H9 (cell line): ENCODE measurements at regions not wholly inside any gene's neighbourhood (a gene's known extent, or its start where the extent isn't known, plus 50 kb on each side); places are given as distances from the start of the nearest gene placed in this dataset.

Experiments used
- DNase-seq: peaks from one replicate; pipeline ENCODE4 v3.0.0-alpha.2; 2017
- H2AFZ ChIP-seq: one replicate; pipeline ENCODE4 v1.6.1; 2013; ENCODE audit warnings: mild to moderate bottlenecking, low read length, control low read depth, moderate library complexity
- H2AK5ac ChIP-seq: 2 replicates; pipeline ENCODE4 v1.6.1; 2013; ENCODE audit warnings: low read length, control low read depth, mixed read lengths; ENCODE audit not compliant: insufficient read length
- H2BK120ac ChIP-seq: one replicate; pipeline ENCODE4 v1.6.1; 2013; ENCODE audit warnings: low read depth, mild to moderate bottlenecking, low read length, control low read depth, inconsistent platforms; ENCODE audit not compliant: poor library complexity, severe bottlenecking
- H2BK12ac ChIP-seq: 2 replicates; pipeline ENCODE4 v1.6.1; 2013; ENCODE audit warnings: low read length, control low read depth, mixed read lengths, low read depth; ENCODE audit not compliant: insufficient read length
- H2BK15ac ChIP-seq: 2 replicates; pipeline ENCODE4 v1.6.1; 2013; ENCODE audit warnings: low read depth, low read length, control low read depth
- H2BK20ac ChIP-seq: one replicate; pipeline ENCODE4 v1.6.1; 2013; ENCODE audit warnings: low read depth, mild to moderate bottlenecking, low read length, control low read depth, inconsistent platforms; ENCODE audit not compliant: poor library complexity, severe bottlenecking
- H2BK5ac ChIP-seq: 2 replicates; pipeline ENCODE4 v1.6.1; 2013; ENCODE audit warnings: low read length, control low read depth, mixed read lengths; ENCODE audit not compliant: insufficient read length
- H3K14ac ChIP-seq: 2 replicates; pipeline ENCODE4 v1.6.1; 2013; ENCODE audit warnings: low read length, control low read depth; ENCODE audit not compliant: insufficient read depth
- H3K18ac ChIP-seq: 2 replicates; pipeline ENCODE4 v1.6.1; 2013; ENCODE audit warnings: low read depth, mild to moderate bottlenecking, mixed read lengths, low read length, control low read depth; ENCODE audit not compliant: insufficient read length
- H3K23ac ChIP-seq: 2 replicates; pipeline ENCODE4 v1.6.1; 2013; ENCODE audit warnings: low read length, control low read depth, mixed read lengths, low read depth; ENCODE audit not compliant: insufficient read length
- H3K23me2 ChIP-seq: 2 replicates; pipeline ENCODE4 v1.6.1; 2013; ENCODE audit warnings: low read depth, mild to moderate bottlenecking, mixed read lengths, low read length, control low read depth; ENCODE audit not compliant: insufficient read length, poor library complexity, severe bottlenecking
- H3K27ac ChIP-seq: 2 replicates; pipeline ENCODE4 v1.5.1; 2013; ENCODE audit warnings: low read length, control low read depth, mixed read lengths, low read depth; ENCODE audit not compliant: insufficient read length
- H3K27me3 ChIP-seq: 2 replicates; pipeline ENCODE4 v1.6.1; 2013; ENCODE audit warnings: low read length, control low read depth, inconsistent platforms; ENCODE audit not compliant: insufficient read depth
- H3K4ac ChIP-seq: 2 replicates; pipeline ENCODE4 v1.6.1; 2013; ENCODE audit warnings: low read depth, mild to moderate bottlenecking, control low read depth, inconsistent platforms, low read length, moderate library complexity
- H3K4me1 ChIP-seq: 2 replicates; pipeline ENCODE4 v1.6.1; 2013; ENCODE audit warnings: low read length, control low read depth, inconsistent platforms; ENCODE audit not compliant: insufficient read depth
- H3K4me2 ChIP-seq: 2 replicates; pipeline ENCODE4 v1.6.1; 2013; ENCODE audit warnings: low read length, control low read depth, mixed read lengths; ENCODE audit not compliant: insufficient read length, insufficient read depth
- H3K56ac ChIP-seq: 2 replicates; pipeline ENCODE4 v1.6.1; 2013; ENCODE audit warnings: low read depth, mild to moderate bottlenecking, mixed read lengths, low read length, control low read depth; ENCODE audit not compliant: insufficient read length
- H3K79me1 ChIP-seq: 2 replicates; pipeline ENCODE4 v1.6.1; 2013; ENCODE audit warnings: low read depth, mild to moderate bottlenecking, moderate library complexity, low read length, control low read depth, inconsistent platforms; ENCODE audit not compliant: insufficient read depth, poor library complexity, severe bottlenecking
- H3K79me2 ChIP-seq: 2 replicates; pipeline ENCODE4 v1.6.1; 2013; ENCODE audit warnings: low read length, control low read depth, inconsistent platforms; ENCODE audit not compliant: insufficient read depth
- H3K9ac ChIP-seq: 2 replicates; pipeline ENCODE4 v1.6.1; 2013; ENCODE audit warnings: low read length, control low read depth, mixed read lengths; ENCODE audit not compliant: insufficient read length; ENCODE audit errors: extremely low read depth
- H3K9me3 ChIP-seq: one replicate; pipeline ENCODE4 v1.6.1; 2013; ENCODE audit warnings: low read depth, low read length, inconsistent platforms; ENCODE audit not compliant: control insufficient read depth
- H3T11ph ChIP-seq: one replicate; pipeline ENCODE4 v1.6.1; 2013; ENCODE audit warnings: mild to moderate bottlenecking, low read length, control low read depth, inconsistent platforms
- H4K20me1 ChIP-seq: one replicate; pipeline ENCODE4 v1.6.1; 2013; ENCODE audit not compliant: control insufficient read depth, insufficient read length, insufficient read depth
- H4K5ac ChIP-seq: 2 replicates; pipeline ENCODE4 v1.6.1; 2013; ENCODE audit warnings: low read depth, mild to moderate bottlenecking, mixed read lengths, low read length, control low read depth; ENCODE audit not compliant: insufficient read length
- H4K8ac ChIP-seq: replicated peaks from 2 replicates; pipeline ENCODE4 v1.6.1; 2013; ENCODE audit warnings: low read length, control low read depth, mixed read lengths, low read depth; ENCODE audit not compliant: insufficient read length
- H4K91ac ChIP-seq: 2 replicates; pipeline ENCODE4 v1.6.1; 2013; ENCODE audit warnings: low read depth, mild to moderate bottlenecking, moderate library complexity, mixed read lengths, low read length, control low read depth; ENCODE audit not compliant: insufficient read length
- H3K27ac Mint-ChIP-seq, 3 experiments: 2 replicates in 2 of 3; 3 replicates in 1 of 3; pipeline ENCODE4 v1.8.0; 2020 to 2021; ENCODE audit warnings: mixed read lengths in 3 of 3, mild to moderate bottlenecking in 1 of 3, moderate library complexity in 1 of 3
- H3K27me3 Mint-ChIP-seq: 2 replicates; pipeline ENCODE4 v1.8.0; 2021; ENCODE audit warnings: low read depth, mild to moderate bottlenecking, moderate library complexity, mixed read lengths
- H3K36me3 Mint-ChIP-seq, 3 experiments: 2 replicates in 2 of 3; 3 replicates in 1 of 3; pipeline ENCODE4 v1.8.0; 2020 to 2021; ENCODE audit warnings: low read depth in 3 of 3, mixed read lengths in 3 of 3; ENCODE audit not compliant: insufficient read depth in 1 of 3
- H3K4me1 Mint-ChIP-seq, 2 experiments: 2 replicates each; pipeline ENCODE4 v1.8.0; 2020; ENCODE audit warnings: mixed read lengths in 2 of 2
- H3K4me3 Mint-ChIP-seq, 2 experiments: 2 replicates in 1 of 2; 3 replicates in 1 of 2; pipeline ENCODE4 v1.8.0; 2020 to 2021; ENCODE audit warnings: mild to moderate bottlenecking in 2 of 2, mixed read lengths in 2 of 2, moderate library complexity in 1 of 2
- H3K9me3 Mint-ChIP-seq, 2 experiments: 2 replicates in 1 of 2; 3 replicates in 1 of 2; pipeline ENCODE4 v1.8.0; 2020; ENCODE audit warnings: mild to moderate bottlenecking in 2 of 2, mixed read lengths in 2 of 2, moderate library complexity in 1 of 2
- WGBS: extraction: QIAGEN DNeasy Blood & Tissue Kit; methylation state at CpG from one replicate; pipeline ENCODE4 v1.1.7; 2013; ENCODE audit warnings: missing lambda C conversion rate, low lambda C conversion rate, mixed read lengths; ENCODE audit not compliant: insufficient read length; ENCODE audit errors: extremely low coverage; 5-methylcytosine and 5-hydroxymethylcytosine counted together
- TF ChIP-seq, protein P1 (sequence below): fragments of 200-600 bp; sonication (generic); conservative IDR thresholded peaks from 3 replicates; pipeline ENCODE4 v1.8.0; 2021; ENCODE audit warnings: antibody characterized with exemption, mild to moderate bottlenecking

DNA sequence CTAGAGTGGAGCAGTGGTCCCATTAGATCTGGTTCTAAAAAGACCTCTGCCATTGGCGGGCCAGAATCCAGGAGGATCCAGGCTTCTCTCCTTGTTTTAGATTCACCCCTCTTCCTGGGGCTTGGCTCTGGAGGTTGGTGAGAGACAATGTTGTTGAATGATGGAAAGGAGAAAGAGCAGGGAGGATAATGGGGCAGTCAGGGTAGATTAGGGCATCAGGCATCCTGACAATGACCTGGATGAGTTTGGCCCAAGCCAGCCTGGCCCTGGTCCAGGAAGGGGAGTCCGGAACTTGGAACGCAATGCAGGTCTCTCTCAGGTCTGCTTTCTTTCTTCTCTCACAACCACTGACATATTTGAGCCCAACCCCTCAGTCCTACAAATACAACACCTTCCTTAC is 260.1 kb upstream of the RASGRP1 start:
- H3K27me3 Mint-ChIP-seq: no peaks in the 10 kb centered on the region
- TF ChIP-seq, protein P1, sequence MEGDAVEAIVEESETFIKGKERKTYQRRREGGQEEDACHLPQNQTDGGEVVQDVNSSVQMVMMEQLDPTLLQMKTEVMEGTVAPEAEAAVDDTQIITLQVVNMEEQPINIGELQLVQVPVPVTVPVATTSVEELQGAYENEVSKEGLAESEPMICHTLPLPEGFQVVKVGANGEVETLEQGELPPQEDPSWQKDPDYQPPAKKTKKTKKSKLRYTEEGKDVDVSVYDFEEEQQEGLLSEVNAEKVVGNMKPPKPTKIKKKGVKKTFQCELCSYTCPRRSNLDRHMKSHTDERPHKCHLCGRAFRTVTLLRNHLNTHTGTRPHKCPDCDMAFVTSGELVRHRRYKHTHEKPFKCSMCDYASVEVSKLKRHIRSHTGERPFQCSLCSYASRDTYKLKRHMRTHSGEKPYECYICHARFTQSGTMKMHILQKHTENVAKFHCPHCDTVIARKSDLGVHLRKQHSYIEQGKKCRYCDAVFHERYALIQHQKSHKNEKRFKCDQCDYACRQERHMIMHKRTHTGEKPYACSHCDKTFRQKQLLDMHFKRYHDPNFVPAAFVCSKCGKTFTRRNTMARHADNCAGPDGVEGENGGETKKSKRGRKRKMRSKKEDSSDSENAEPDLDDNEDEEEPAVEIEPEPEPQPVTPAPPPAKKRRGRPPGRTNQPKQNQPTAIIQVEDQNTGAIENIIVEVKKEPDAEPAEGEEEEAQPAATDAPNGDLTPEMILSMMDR: no peak
- no peak for DNase-seq

More for the DNA sequence above, 260.1 kb upstream of the RASGRP1 start:
- Histone ChIP-seq H3K4ac (no peak overlapping the region), H2BK20ac (no peak overlapping the region), H4K5ac (no peak overlapping the region), H3K9me3 (no peaks in the 10 kb centered on the region), H3K27me3 (no peaks in the 10 kb centered on the region), H3K56ac (no peak overlapping the region), H2BK5ac (no peak overlapping the region), H2BK15ac (no peak overlapping the region), H2BK12ac (no peak overlapping the region), H3K27ac (no peak overlapping the region), H3K79me1 (no peaks in the 10 kb centered on the region), H3K79me2 (no peaks in the 10 kb centered on the region), H2AK5ac (no peak overlapping the region), H2AFZ (no peak overlapping the region), H3K9ac (no peak overlapping the region), H4K8ac (no peak overlapping the region), H3K4me1 (peaks cover 2% of the 10 kb centered on the region; the same call in 1 of the 2 replicates), H4K91ac (no peak overlapping the region), H3K23me2 (no peaks in the 10 kb centered on the region), H3K4me2 (no peak overlapping the region), H3K23ac (no peak overlapping the region), H4K20me1 (no peaks in the 10 kb centered on the region), H3K14ac (no peak overlapping the region), H2BK120ac (no peak overlapping the region), H3T11ph (no peak overlapping the region), H3K18ac (no peak overlapping the region)
- Mint-ChIP-seq H3K9me3 (no peaks in the 10 kb centered on the region), H3K36me3 (no peaks in the 10 kb centered on the region), H3K4me3 (no peak overlapping the region), H3K27ac (no peak overlapping the region), H3K4me1 (peaks cover 5 to 6% of the 10 kb centered on the region in 2 experiments; a peak in 2 of 4 replicates)
- WGBS: no CpG with 5 or more reads among the region's 3 CpGs
